ENCODE measurements at regions not wholly inside any gene's neighbourhood (a gene's known extent, or its start where the extent isn't known, plus 50 kb on each side); places are given as distances from the start of the nearest gene placed in this dataset.

- no peak for DNase-seq
These were observed 312.8 kb upstream of the C11orf87 start for GRCh38 chr11:109109150-109109549.

GRCh38 chr11:109109571-109110315 is 312.2 kb upstream of the C11orf87 start:
- no peak for DNase-seq

- DNase-seq, result no peak
These were observed 309.7 kb upstream of the C11orf87 start for GRCh38 chr11:109112261-109112660.

DNA sequence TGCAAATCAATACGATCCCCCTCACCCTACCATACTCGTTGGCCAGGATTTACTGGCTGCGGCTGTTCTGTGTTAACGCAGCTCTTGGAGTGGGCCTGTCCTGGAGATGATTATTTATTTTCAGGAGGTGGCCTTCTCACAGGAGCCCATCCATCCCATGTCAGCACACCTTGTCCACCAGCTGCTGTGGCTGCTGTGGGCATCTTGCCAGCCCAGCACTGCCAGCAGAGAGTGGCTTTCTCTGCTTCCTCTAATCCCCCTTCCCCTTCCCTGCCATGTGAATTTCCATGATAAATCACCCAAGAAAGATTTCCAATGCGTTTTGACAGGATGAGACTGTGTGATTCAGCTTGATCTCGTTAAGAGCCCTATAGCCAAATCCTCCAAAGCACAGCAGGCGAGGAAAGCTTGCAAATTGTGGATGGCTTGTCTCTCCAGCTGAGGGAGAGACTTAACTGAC is 309.1 kb upstream of the C11orf87 start:
- peak; percentile 46 for DNase-seq

- DNase-seq, result no peak
These were observed 301.6 kb upstream of the C11orf87 start for GRCh38 chr11:109120341-109120740.

GRCh38 chr11:109121173-109121932 is 300.6 kb upstream of the C11orf87 start:
- DNase-seq, result no peak

- DNase-seq, result peak; percentile 80
These were observed 297.9 kb upstream of the C11orf87 start for GRCh38 chr11:109123816-109124787.

GRCh38 chr11:109130910-109131309 is 291.1 kb upstream of the C11orf87 start:
- DNase-seq, result peak; percentile 23

GRCh38 chr11:109132539-109132938 is 289.5 kb upstream of the C11orf87 start:
- DNase-seq, result peak; percentile 42

DNA sequence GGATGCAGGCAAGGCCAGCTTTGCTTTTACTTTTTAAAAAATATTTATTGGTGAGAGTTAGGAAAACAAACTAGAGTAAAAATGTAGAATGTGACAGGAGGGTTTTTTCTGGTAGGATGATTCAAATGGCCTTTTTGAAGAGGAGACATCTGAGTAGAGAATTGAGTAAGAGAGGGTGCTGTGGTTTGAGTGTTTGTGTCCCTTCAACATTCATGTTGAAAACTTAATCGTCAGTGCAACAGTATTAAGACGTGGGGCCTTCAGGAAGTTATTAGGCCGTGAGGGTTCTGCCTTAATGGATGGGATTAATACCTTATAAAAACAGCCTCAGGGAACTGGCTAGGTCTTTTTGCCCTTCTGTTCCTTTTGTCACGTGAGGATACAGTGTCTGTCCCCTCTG is 288.8 kb upstream of the C11orf87 start:
- DNase-seq, result no peak

- no peak for DNase-seq
These were observed 286.4 kb upstream of the C11orf87 start for GRCh38 chr11:109135627-109136026.

DNA sequence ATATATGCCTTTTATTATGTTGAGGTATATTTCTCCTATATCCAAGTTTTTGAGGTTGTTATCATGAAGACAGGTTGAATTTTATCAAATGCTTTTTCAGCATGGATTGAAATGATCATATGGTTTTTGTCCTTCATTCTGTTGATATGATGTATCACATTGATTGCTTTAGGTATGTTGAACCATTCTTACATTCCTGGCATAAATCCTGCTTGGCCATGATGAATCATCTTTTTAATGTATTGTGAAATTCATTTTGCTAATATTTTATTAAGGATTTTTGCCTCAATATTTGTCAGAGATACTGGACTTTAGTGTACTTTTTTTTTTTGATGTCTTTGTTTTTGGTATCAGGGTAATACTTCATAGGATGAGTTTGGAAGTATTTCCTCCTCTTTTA is 283.8 kb upstream of the C11orf87 start:
- DNase-seq, result no peak

DNA sequence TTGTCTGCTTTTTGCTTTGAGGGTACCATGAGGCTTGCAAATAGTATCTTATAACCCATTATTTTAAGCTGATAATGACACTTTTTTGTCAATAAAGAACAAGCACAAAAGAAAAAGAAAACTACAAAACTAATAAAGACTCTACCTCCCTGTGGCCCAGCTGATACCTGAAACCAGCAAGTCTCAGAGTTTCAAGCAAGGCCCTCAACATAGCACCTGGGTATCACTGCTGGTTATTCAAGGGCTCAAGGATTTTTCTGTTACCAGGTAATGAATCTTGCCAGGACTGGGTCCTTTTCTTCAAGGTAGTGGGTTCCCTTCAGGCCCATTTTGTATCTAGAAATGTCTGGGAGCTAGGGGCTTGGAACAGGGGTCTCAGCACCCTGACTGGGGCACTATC is 281.6 kb upstream of the C11orf87 start:
- DNase-seq, result no peak

DNA sequence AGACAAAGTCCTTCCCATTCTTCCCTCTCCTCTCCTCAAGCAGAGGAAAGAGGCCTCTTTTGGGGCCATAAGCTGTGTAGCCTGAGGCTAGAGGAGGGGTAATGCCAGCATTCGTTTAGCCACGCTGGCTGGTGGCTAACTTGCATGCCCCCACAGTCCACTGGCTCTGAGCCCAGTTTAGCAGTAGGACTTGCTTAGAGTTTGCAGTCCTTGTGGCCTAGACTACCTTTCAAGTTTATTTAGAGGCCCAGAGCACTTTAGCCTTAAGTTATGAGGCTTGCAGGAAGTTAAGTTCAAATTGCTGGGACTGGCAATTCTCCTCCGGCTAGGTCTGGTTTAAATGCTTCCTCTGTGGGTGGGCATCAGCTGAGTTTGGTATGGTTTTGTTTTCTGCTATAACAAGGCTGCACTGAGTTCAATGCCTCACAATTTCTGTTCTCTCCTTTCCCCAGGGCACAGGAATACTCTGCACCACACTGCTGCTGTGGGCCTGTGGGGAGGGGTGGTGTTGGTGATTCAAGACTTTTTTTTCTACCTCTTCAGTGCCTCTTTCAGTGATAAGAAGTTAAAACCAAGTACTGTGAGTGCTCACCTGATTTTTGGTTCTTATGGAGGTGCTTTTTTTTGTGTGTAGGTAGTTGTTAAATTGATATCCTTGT is 281.0 kb upstream of the C11orf87 start:
- no peak for DNase-seq

DNA sequence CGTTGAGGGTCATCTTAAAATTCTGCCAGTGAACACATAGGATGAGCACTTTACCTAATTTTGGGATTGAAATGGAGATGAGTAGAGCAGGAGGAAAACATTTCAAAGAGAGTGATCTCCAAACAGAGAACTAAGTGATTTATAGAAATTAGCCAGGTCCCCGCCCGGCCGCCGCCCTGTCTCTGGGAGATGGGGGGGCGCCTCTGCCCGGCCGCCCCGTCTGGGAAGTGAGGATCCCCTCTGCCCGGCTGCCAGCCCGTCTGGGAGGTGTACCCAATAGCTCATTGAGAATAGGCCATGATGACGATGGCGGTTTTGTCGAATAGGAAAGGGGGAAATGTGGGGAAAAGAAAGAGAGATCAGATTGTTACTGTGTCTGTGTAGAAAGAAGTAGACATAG is 276.7 kb upstream of the C11orf87 start:
- DNase-seq, result no peak

GRCh38 chr11:109147726-109148125 is 274.3 kb upstream of the C11orf87 start:
- no peak for DNase-seq

- DNase-seq, result peak; percentile 75
These were observed 273.3 kb upstream of the C11orf87 start for GRCh38 chr11:109148669-109149068.

- no peak for DNase-seq
These were observed 271.4 kb upstream of the C11orf87 start for GRCh38 chr11:109150581-109150980.

GRCh38 chr11:109153836-109154235 is 268.2 kb upstream of the C11orf87 start:
- peak; percentile 23 for DNase-seq

- no peak for DNase-seq
These were observed 266.7 kb upstream of the C11orf87 start for GRCh38 chr11:109155291-109155690.

DNA sequence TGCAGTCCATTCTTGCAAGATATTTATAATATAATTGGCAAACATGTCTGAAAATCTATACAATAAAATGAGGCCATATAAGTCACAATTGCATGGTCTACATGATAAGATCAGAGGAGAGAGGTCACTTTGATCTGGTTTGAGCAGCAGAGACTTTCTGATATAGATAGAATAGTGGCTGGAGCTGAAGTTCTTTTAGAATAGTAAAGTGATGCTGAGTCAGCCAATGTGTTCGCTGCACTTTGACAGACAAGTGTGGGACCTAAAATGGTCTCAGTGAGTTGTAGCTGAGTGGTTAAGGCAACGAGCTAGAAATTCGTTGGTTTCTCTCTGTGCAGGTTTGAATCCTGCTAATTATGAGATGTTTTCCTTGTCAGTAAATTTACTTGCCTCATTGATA is 257.0 kb upstream of the C11orf87 start:
- DNase-seq, result no peak

- no peak for DNase-seq
These were observed 255.5 kb upstream of the C11orf87 start for GRCh38 chr11:109166441-109166840.

DNA sequence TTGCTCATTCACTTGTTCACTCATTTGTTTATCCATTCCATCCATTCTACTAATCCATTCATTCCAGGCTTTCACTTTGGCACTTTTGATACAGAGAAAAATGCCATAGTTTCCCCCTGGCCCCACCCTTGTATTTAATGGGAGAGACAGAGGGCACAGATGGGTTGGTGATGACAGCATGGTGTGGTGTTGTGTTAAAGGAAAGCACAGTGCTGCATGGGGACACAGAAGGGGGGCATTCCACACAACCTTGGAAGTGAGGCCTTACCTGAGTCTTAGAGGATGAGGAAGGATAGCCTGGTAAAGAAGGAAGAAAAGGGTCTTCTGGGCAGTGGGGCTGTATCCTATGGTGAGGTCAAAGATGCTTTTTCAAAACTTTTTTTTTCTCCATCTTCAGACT is 248.5 kb upstream of the C11orf87 start:
- DNase-seq, result no peak

Measured in NCI-H2171 treated with DMSO at 0.1 percent for 48 hours (cell line).